ENCODE measurements at regions not wholly inside any gene's neighbourhood (a gene's known extent, or its start where the extent isn't known, plus 50 kb on each side); places are given as distances from the start of the nearest gene placed in this dataset. TPM values are rescaled to one million over a fixed set of nuclear protein-coding genes. Genes with fewer than 3 reads are reported as not detected.

- H3K9me3 Mint-ChIP-seq: no peaks in the 10 kb centered on the region
- H3K4me1 Mint-ChIP-seq: peaks cover 5% of the 10 kb centered on the region
- H3K27ac Mint-ChIP-seq: no peak overlapping the region
- H3K36me3 Mint-ChIP-seq: no peaks in the 10 kb centered on the region
- no peak overlapping the region for H3K4me3 Mint-ChIP-seq
- Histone ChIP-seq H3K27me3 (ENCODE audit: control insufficient read depth in 2 of 2, insufficient read depth in 2 of 2, low read length in 2 of 2) (no peaks in the 10 kb centered on the region), H3K9ac (ENCODE audit: insufficient read depth, low read length, poor library complexity, severe bottlenecking) (no peak overlapping the region), H3K36me3 (replicated peaks in 1 of 2; ENCODE audit: control insufficient read depth in 1 of 2, insufficient read depth in 2 of 2, low read length in 2 of 2) (no peaks in the 10 kb centered on the region), H3K27ac (ENCODE audit: low read depth in 1 of 2, low read length in 2 of 2) (no peak overlapping the region), H3K4me1 (ENCODE audit: control insufficient read depth in 1 of 2, insufficient read depth in 2 of 2, low read length in 2 of 2) (no peaks in the 10 kb centered on the region), H3K4me2 (replicated peaks; ENCODE audit: extremely low read depth, low read length, poor library complexity, severe bottlenecking) (no peak overlapping the region), H3K9me3 (replicated peaks in 1 of 2; ENCODE audit: control insufficient read depth in 1 of 2, insufficient read depth in 1 of 2, low read length in 2 of 2) (no peaks in the 10 kb centered on the region), H4K20me1 (ENCODE audit: insufficient read depth, low read length) (no peaks in the 10 kb centered on the region), H3K79me2 (ENCODE audit: insufficient read depth, low read length) (no peaks in the 10 kb centered on the region), H3K4me3 (replicated peaks in 1 of 3; ENCODE audit: low read depth in 2 of 3, low read length in 3 of 3) (no peak overlapping the region), H2AFZ (ENCODE audit: insufficient read depth, low read depth, low read length, poor library complexity, severe bottlenecking) (no peak overlapping the region)
- WGBS (ENCODE audit: insufficient coverage): no CpG with 5 or more reads among the region's 2 CpGs
- intact Hi-C loops (cut with micrococcal nuclease): no loop called here
- H3K27me3 Mint-ChIP-seq (ENCODE audit: low read depth in 3 of 3): peaks cover 0 to 2% (median 0%) of the 10 kb centered on the region in 3 donors
- DNase-seq: no peak
- no peak for TF ChIP-seq CTCF (IDR thresholded peaks at IDR 0.05)
These were observed 50.5 kb upstream of the PMFBP1 start for GRCh38 chr16:72222503-72222902.

Small RNA genes lying in the stretch of these regions (small RNA-seq; reads per million reads assigned to genes)
- gene RF00026 (ENCODE audit: insufficient read length, low read depth): not detected
- gene RNU7-90P (ENCODE audit: insufficient read length, low read depth): not detected
